ENCODE measurements at regions not wholly inside any gene's neighbourhood (a gene's known extent, or its start where the extent isn't known, plus 50 kb on each side); places are given as distances from the start of the nearest gene placed in this dataset.
"Not testable (repeated sequence)": the region's sequence is repeated elsewhere in the genome, so short reads cannot be mapped to it uniquely, and the experiment has no call there.

DNA sequence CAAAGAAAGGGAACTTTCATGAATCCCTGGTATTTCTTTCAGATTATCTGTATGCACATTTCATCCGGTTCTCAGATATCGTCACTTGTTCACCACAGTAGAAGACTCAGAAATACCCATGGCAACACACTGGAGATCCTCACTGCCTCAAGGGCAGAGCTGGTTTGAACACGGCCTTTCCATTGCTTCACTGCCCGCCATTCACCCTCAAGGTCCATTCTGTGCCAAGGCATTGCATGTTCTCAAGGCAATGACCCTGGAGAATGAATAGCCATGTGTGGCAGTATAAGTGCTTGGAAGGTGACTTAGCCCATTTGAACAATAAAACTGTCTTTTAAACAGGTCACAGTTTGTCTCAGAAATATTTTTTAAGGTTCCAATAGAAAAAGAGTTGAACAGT is 606.5 kb downstream of the IPMK start:
- DNase-seq, result no peak

DNA sequence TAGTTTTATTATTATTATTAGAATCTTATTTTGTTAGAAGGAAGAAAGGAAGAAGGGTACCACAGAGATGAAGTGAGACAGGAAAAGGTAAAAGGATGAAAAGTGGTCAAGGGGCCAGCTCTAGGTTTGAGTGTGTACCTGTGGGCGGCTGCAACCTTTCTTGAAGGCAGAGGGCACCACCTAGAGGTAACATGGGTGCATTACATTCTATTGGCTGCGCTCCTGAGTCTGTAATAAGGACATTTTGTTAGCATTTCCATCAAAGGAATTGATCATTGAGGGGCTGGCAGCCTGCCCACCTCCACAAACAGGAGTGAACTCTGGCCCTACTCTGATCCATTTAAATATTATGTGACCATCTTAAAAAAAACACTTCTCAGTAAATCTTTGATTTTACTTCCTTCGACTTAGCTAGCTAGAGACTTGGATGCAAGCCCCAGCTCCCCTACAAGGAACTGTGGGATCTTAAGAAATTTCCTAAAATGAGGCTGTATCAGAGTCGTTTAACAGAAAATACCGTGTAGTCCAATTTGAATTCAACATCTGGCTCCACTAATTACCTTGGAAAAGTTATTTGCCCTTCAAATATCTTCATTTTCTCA is 610.4 kb downstream of the IPMK start:
- DNase-seq, result peak; percentile 54

DNA sequence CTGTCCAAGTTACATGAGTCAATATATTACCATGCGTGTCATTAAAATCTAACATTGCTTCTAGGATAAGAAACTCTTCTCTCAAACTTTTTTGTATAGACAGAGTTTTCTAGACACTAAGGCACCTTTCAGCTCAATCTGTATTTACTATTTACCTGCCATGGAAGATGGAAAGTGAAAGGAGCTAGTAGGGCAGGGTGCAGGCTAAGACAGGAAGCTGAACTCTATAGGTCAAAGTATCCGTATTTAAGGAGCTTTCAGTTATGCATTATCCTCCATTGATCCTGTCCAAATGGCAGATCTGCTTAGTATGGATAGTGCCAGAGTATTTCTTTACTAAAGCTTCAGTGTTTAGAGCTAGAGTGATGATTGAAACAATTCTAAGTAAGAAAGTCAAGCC is 612.8 kb downstream of the IPMK start:
- DNase-seq, result no peak

DNA sequence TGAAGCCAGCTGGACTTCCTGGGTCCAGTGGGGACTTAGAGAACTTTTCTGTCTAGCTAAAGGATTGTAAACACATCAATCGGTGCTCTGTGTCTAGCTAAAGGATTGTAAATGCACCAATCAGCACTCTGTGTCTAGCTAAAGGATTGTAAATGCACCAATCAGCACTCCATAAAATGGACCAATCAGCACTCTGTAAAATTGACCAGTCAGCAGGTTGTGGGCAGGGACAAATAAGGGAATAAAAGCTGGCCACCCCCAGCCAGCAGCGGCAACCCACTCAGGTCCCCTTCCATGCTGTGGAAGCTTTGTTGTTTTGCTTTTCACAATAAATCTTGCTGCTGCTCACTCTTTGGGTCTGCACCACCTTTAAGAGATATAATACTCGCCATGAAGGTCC is 622.6 kb downstream of the IPMK start:
- not testable (repeated sequence) for DNase-seq

DNA sequence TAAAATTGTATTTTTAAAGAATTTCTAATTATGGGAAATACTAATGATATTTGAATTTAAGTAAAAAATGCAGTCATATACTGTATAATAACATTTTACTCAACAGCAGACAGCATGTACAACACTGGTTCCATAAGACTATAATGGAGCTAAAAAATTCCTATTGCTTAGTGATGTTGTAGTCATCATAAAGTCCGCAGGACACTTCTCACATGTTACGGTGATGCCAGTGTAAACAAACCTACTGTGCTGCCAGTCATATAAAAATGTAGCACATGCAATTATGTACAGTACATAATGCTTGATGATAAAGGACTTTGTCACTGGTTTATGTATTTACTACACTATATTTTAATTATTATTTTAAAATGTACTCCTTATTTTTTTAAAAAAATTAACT is 629.3 kb downstream of the IPMK start:
- DNase-seq, result no peak

DNA sequence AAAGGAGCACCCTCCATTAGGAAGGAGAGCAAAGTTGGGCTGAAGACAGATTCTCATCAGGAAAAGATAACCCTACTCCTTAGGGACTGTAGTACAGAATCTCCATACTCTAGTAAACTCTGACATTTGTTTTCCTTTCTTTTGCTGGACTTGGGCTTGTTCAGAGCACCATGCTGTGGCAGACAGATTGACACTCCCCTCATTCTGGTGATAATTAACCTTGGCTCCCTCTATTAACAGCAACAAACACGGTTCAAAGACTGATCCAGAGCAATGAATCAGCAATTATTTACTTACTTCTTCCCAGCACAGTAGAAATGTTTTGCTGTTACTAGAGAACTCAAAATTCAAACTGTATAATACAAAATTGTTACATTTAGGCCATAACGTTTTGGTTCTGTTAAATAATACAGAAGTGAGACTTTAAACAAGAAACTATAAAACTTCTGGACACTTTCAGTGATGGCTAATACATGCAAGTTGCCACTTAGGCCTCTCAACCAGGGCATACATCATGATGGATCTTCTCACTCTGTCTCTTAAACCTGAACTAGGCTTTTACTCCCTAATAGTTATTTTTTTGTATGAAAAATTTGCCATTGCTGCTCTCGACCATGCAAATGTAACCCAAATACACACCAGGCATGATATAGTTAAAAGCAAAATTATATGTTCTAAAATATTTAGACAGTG is 639.0 kb downstream of the IPMK start:
- no peak for DNase-seq

DNA sequence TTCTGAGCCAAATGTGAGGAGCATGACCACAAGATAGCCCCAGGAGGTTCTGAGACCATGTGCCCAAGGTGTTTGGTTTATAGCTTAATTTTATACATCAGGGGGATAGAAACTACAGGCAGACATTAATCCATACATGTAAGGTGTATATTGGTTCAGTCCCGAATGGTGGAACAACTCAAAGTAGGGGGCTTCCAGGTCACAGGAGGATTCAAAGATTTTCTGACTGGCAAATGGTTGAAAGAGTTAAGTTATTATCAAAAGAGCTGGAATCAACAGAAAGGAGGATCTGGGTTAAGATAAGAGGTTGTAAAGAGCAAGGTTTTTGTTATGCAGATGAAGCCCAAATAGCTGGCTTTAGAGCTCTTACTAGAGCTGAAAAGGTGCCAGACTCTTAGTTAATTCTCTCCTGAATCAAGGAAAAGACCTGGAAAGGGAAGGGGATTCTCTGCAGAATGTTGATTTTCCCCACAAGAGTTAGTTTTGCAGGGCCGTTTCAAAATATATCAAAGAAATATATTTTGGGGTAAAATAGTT is 640.0 kb downstream of the IPMK start:
- no peak for DNase-seq

DNA sequence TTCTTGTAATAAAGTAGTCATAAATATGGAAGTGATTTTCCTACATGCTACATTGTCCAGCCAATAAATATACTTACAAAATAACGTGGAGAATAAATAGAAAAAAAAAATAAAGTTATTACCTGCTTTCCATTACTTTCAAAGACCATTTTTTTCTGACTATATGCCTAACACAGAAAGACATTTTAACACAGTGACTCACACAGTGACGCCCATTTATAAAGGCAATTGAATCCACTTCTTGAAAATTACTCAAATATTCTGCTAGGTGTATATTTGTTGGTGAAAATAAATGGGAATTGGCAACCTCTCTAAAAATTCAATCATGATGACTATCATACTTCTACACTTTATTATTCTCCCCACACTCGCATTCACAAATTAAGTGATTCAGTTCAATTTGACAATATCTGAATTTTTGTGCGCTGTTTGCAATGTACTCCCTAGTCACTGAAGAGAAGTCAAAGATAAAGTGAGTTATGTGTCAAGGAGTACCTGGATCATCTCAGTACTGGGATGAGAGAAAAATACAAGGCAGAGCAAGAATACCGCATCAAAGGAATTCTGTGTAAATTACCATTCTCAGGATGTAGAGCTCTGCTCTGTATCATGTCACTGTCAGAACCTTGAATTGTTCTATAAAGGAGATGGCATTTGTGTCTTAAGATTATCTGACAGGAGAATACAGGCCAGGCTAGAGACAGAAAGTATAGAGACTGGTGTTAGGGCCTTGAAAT is 642.7 kb downstream of the IPMK start:
- DNase-seq, result no peak

DNA sequence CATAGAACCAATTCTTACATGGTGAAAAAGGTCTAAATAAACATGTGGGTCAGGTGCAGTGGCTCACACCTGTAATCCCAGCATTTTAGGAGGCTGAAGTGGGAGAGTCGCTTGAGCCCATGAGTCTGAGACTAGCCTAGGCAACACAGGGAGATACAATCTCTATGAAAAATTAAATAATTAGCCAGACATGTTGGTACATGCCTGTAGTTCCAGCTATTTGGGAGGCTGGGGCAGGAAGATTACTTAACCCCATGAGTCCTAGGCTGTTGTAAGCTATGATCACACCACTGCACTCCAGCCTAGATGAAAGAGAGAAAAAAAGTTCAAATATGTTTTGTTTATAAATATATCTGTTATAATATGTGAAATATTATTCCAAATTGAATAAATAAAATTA is 643.6 kb downstream of the IPMK start:
- DNase-seq, result no peak

DNA sequence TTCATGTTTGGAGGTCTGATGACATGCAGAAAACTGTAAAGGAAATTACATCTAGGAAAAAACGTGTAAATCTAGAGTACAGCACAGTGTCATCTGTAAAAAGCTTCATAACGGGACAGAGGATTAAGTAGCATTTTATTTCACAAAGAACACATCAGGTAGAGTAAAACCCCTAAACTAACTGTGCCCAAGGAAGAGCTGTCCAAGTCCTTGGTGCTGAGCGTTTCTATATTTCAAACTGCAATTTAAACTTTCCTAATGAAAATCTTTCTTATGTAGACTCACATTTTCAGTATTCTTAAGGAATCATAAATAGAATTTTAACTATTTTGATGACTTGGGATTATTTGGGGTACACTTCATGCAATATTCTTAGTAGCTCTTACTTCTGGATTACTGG is 646.2 kb downstream of the IPMK start:
- no peak for DNase-seq

DNA sequence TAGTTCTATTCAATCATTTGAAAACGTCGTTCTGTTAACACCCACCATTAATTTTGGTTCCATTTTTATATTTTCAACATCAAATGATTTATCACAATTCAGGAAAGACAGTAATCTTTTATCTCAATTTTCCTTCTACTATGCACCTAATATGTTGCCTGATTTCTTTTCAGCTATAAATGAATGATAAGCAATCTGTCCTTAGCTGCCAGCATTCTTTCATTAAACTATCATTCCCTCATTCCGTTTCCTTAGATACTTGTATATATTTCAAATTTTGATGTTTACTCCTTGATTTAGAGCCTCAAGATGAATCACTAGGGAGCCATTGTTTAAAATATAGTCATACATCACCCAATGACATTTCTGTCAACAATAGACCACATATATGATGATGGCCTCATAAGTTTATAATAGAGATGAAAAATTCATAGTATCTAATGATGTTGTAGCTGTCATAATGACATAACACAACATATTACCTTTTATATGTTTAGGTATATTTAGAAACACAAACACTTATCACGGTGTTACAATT is 661.7 kb downstream of the IPMK start:
- DNase-seq, result no peak

DNA sequence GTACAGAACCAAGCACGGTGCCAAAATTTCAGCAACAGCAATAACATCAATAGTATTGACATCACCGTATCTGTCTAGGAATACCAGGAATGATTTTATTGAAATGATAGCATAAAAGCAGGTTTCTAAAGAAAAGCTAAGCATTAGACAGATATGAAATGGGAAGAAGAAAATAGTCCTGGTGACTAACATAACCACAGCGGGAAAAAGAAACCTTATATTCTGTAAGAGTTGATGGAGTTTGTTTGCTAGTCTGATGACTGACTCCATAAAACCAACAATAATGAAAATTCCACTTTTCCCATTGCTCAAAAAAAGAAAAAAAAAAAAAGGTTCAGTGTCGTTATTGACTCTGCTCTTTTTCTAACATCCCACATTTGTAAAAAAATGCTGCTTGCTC is 668.3 kb downstream of the IPMK start:
- no peak for DNase-seq

DNA sequence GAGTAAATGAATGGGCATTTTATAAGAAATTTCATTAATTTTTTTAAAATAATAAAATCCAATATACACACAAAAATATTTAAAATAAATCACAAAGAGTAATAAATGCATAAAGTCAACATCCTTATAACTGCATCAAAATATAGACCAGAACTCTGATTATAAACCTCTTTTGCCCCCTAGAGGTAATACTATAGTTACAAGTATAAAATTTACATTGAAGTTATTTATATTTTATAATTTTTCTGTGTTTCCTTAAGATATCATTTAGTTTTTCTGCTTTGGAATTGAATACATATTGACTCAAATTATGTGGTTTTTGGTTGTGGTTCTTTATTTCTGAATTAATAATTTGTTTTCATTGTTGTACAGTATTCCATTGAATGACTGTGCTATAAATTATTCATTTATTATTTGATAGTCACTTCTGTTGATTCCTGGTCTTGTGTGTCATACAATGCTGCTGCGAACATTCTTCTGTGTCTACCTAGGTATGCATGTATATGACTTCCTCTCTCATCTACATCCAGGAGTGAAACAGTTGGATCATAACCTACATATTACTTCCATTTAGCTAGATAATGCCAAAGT is 673.6 kb downstream of the IPMK start:
- no peak for DNase-seq

DNA sequence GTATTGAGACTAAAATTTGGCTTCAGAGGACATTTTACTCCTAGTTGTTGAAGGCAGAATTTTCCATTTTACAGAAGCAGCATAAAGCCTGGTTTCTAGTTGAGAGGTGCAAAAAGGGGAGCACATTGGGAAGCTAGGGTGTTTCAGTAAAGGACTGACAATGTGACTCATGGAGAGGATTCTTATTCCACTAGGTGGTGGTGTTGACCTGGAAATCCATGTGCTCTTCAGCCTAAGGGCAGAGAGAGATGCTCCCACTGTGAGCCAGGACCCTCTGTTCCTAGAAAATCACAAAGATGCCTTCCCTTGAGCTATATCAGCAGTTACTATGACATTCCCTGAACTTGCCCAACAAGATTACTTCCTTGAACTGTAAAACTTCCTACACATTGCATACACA is 687.8 kb downstream of the IPMK start:
- peak; percentile 20 for DNase-seq

DNA sequence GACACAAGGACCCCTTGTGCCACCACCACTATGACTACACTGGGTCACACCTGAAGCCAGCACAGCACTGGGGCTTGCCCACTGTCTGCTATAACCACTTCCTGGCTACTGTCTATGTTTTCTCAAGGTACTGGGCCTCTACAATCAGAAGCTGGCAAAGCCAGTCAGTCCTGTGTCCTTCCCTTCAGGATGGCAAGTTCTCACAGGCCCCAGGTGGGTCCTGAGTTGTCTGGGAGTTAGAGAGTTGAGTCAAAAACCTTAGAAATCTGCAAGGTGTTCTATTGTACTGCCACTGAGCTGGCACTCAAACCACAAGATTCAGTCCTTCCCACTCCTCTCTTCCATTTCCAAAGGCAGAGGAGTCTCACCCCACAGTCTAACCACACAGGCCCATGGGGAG is 705.5 kb downstream of the IPMK start:
- no peak for DNase-seq

DNA sequence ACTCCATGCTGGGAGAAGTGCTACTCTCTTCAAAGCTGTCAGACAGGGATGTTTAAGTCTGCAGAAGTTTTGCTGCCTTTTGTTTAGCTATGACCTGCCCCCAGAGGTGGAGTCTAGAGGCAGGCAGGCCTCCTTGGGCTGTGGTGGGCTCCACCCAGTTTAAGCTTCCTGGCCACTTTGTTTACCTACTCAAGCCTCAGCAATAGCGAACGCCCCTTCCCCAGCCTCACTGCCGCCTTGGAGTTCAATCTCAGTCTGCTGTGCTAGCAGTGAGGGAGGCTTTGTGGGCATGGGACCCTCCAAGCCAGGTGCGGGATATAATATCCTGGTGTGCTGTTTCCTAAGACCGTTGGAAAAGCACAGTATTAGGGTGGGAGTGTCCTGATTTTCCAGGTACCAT is 715.9 kb downstream of the IPMK start:
- DNase-seq, result not testable (repeated sequence)

DNA sequence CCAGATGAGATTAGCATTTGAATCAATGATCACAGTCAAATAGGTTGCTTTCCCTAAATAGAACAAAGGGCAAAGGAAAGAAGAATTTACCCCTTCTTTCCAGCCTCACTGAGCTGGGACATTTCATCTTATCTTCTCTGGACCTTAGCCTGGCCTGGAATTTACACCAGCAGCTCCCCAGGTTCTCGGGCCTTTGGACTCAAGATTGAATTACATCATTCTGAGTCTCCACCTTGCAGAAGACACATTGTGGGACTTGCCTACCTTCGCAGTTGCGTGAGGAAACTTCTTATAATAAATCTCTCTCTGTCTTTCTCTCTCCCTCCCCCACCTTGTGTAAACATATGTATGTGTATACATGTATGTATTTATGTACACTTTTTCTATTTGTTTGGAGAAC is 732.4 kb downstream of the IPMK start:
- no peak for DNase-seq

DNA sequence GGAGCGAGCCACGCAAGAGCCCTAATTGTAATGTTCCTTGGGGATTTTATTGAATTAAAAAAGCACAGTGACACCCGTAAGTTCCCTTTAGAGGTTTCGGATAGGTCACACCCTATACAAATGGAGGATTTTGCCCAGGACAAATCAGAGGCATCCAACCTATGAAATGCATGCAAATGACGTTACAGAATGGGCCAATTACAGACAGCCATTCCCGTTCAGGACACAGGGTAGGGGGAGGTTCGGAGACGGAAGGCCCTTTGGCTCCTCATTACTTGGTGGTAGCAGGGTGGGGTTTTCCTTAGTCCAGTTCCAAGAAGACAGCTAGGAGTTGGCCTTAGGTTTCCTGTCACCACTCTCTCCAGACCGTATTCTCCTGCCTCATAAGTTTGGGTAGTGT is 754.1 kb downstream of the IPMK start:
- DNase-seq, result no peak

DNA sequence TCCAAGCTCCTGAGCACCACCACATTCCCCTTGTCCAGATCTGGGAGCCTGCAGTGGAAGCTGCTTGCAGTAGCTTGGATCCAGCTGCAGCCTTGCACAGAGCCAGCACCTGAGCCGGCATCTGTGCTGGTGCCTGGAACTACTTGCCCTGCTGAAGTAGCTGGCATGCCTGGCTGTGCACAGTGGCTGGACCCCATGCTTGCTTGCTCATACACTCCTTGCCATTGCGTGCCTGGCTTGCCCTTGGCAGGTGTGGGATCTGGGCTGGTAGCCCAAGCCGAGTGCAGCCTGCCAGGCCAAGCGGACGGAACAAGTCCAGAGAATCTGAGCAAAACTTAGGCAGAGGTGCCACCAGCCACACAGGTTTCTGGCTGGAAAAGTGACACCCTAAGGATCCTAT is 759.9 kb downstream of the IPMK start:
- DNase-seq, result no peak

DNA sequence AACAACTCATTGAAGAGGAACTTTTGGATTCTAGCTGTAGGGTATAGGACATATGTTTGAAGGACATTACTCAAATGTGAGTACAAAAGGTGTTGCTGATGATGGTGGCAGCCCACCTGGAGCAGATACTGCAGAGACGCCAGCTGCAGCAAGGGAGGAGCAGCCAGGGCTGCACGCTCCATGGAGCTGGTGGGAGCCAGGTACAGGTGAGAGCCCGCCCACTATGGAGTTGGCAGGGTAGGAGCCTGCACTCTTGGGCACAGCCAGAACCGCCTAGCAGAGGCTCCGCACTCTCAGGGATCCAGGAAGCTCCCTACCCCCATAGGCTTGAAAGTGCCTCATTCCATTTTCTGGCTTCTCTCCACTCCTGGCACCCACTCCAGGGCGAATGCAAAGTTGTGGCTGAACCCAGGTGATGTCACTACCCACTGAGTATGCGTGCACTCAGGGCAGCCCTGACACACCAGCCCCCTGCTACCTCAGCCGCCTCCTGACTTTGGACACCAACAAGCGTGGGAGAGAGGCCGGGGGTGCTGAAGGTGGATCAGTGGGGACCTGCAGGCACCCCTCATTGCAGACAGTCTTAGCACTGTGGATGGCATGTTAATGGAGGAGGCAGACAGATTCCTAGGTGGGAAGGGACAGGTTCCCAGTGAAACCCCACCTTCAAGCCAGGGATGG is 761.1 kb downstream of the IPMK start:
- DNase-seq, result no peak

DNA sequence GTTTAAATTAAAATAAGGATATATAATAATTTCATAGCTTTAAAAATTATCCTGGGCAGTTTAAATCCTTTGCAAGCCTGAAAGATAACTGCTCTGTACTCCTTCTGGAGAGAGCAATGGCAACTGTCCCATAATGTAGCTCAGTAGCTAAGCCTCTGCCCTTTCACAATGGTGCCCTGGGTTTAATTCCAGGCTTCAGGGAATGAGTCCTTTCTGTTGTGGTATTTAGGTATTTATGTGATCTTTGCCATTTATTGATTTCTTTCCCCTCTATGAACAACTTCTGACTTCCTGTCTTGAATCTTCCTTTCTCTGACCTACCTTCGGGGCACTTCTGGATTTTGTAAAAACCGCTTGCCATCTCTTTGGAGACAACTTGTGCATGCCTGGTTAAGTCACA is 773.2 kb downstream of the IPMK start:
- DNase-seq, result no peak

DNA sequence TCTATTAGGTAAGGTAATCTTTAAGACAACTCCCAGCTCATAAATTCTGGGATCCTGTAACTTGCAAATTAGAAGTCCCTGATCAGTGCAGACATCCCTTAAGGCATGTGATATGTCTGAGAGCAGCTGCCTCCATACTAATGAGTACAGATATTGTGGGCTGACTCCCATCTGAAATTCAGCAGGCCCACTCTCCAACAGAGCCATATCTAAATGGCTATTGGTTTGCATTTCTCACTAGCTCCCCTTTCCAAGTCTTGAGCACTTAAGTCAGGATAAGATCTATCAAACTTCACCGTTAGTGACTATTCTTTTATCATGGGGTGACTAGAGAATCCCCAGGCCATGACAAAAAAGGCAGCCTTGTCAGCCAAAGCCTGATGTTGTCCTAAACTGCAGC is 785.4 kb downstream of the IPMK start:
- no peak for DNase-seq

All from hematopoietic multipotent progenitor cell treated with erythropoietin and hydrocortisone succinate and interleukin-3 and kit ligand, for 8 days (in vitro differentiated cells).